Activated CD4-positive, alpha-beta memory T cell treated with anti-CD3 and anti-CD28 coated beads, Interleukin-2, amount 10 ng/mL, durations not matched to agents 7 days and 5 days (primary cell): ENCODE measurements at regions not wholly inside any gene's neighbourhood (a gene's known extent, or its start where the extent isn't known, plus 50 kb on each side); places are given as distances from the start of the nearest gene placed in this dataset.

Experiments
- CTCF ChIA-PET: fragments of 350-600 bp; sonication (Branson Sonifier 250); formaldehyde crosslinking; loops from one replicate; lab custom pipeline; 2021; ENCODE audit warnings: antibody characterized with exemption, inconsistent platforms; lab: Charles Lee
- POLR2A ChIA-PET: fragments of 350-600 bp; sonication (Branson Sonifier 250); formaldehyde crosslinking; loops from one replicate; lab custom pipeline; 2021; ENCODE audit warnings: antibody characterized with exemption; lab: Charles Lee
- DNase-seq: peaks from one replicate; pipeline ENCODE4 v3.0.0-alpha.2; 2020
- H3K27ac Mint-ChIP-seq: one replicate; pipeline ENCODE4 v1.8.0; 2021; ENCODE audit warnings: mild to moderate bottlenecking, mixed read lengths
- H3K27me3 Mint-ChIP-seq: one replicate; pipeline ENCODE4 v1.8.0; 2021; ENCODE audit warnings: mixed read lengths
- H3K36me3 Mint-ChIP-seq: one replicate; pipeline ENCODE4 v1.8.0; 2021; ENCODE audit warnings: low read depth, mixed read lengths
- H3K4me1 Mint-ChIP-seq: one replicate; pipeline ENCODE4 v1.8.0; 2021; ENCODE audit warnings: mixed read lengths
- H3K4me3 Mint-ChIP-seq: one replicate; pipeline ENCODE4 v1.8.0; 2021; ENCODE audit warnings: mild to moderate bottlenecking, mixed read lengths
- H3K9me3 Mint-ChIP-seq: one replicate; pipeline ENCODE4 v1.8.0; 2021; ENCODE audit warnings: mixed read lengths

- no peak for DNase-seq
- ChIA-PET POLR2A (no interaction called here), CTCF (no interaction called here)
- Mint-ChIP-seq H3K4me3 (no peak overlapping the region), H3K27ac (no peak overlapping the region), H3K27me3 (no peaks in the 10 kb centered on the region), H3K36me3 (no peaks in the 10 kb centered on the region), H3K4me1 (no peaks in the 10 kb centered on the region), H3K9me3 (peaks cover 2% of the 10 kb centered on the region)
Observed at GRCh38 chr3:34948517-34948916, 690.8 kb upstream of the ARPP21 start.

- no peak for DNase-seq
- no peaks in the 10 kb centered on the region for H3K36me3 Mint-ChIP-seq
- no peak overlapping the region for H3K4me3 Mint-ChIP-seq
- H3K9me3 Mint-ChIP-seq: peaks cover 7% of the 10 kb centered on the region
- no peaks in the 10 kb centered on the region for H3K27me3 Mint-ChIP-seq
- H3K4me1 Mint-ChIP-seq: no peaks in the 10 kb centered on the region
- CTCF ChIA-PET: no interaction called here
- POLR2A ChIA-PET: no interaction called here
- H3K27ac Mint-ChIP-seq: no peak overlapping the region
Observed at GRCh38 chr3:34955680-34956079, 683.6 kb upstream of the ARPP21 start.

DNA sequence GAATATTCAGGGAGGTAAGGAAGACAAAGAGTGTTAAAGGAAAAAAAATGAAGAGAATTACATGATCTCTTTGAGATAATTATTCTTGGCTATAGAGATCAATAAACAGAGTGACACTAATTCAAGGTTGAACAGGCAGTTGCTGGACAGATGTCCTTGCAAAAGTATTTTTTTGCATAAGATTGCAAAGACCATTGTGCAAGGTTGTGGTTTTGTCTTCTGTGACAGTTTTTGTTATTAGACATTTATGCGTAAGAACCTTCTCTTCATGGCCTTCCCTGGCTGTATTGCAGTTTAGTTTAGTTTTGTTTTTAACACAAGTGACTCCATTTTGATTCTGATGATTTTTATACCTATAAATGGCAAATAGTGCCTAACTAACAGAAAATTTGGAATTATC is 682.8 kb upstream of the ARPP21 start:
- no peaks in the 10 kb centered on the region for H3K4me1 Mint-ChIP-seq
- no peak overlapping the region for H3K4me3 Mint-ChIP-seq
- DNase-seq: no peak
- peaks cover 5% of the 10 kb centered on the region for H3K9me3 Mint-ChIP-seq
- ChIA-PET POLR2A (no interaction called here), CTCF (no interaction called here)
- H3K27me3 Mint-ChIP-seq: no peaks in the 10 kb centered on the region
- no peaks in the 10 kb centered on the region for H3K36me3 Mint-ChIP-seq
- H3K27ac Mint-ChIP-seq: no peak overlapping the region

- no peak for DNase-seq
- POLR2A ChIA-PET: no interaction called here
- Mint-ChIP-seq H3K27ac (no peak overlapping the region), H3K36me3 (no peaks in the 10 kb centered on the region), H3K27me3 (no peaks in the 10 kb centered on the region), H3K9me3 (peaks cover 5% of the 10 kb centered on the region), H3K4me1 (no peaks in the 10 kb centered on the region), H3K4me3 (no peak overlapping the region)
- CTCF ChIA-PET: no interaction called here
Observed at GRCh38 chr3:34957677-34958076, 681.6 kb upstream of the ARPP21 start.

DNA sequence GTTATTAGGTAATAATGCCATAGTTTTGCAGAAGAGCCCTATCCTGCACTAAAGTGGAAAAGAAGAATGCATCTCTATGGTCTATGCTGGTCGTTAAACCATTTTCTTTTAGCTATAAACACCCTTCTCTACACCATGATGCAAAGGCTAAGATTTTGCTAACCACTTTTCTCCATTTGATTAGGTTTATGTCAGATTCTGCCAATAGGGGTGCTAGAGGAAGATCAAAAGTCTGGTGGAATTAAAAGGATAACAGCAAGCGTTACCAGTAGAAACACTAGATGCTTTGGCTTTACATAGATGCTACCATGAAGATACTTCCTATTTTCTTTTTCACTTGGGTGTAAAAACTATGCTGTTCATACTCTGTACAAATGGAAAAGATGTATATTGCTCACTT is 669.8 kb upstream of the ARPP21 start:
- Mint-ChIP-seq H3K27ac (no peak overlapping the region), H3K9me3 (peaks cover 4% of the 10 kb centered on the region), H3K4me1 (no peaks in the 10 kb centered on the region), H3K36me3 (no peaks in the 10 kb centered on the region), H3K27me3 (no peaks in the 10 kb centered on the region), H3K4me3 (no peak overlapping the region)
- ChIA-PET CTCF (no interaction called here), POLR2A (no interaction called here)
- no peak for DNase-seq

GRCh38 chr3:34972481-34972880 is 666.8 kb upstream of the ARPP21 start:
- Mint-ChIP-seq H3K27me3 (no peaks in the 10 kb centered on the region), H3K27ac (no peak overlapping the region), H3K4me1 (no peaks in the 10 kb centered on the region), H3K4me3 (no peak overlapping the region), H3K9me3 (peaks cover 8% of the 10 kb centered on the region), H3K36me3 (no peaks in the 10 kb centered on the region)
- ChIA-PET CTCF (no interaction called here), POLR2A (no interaction called here)
- DNase-seq: no peak

DNA sequence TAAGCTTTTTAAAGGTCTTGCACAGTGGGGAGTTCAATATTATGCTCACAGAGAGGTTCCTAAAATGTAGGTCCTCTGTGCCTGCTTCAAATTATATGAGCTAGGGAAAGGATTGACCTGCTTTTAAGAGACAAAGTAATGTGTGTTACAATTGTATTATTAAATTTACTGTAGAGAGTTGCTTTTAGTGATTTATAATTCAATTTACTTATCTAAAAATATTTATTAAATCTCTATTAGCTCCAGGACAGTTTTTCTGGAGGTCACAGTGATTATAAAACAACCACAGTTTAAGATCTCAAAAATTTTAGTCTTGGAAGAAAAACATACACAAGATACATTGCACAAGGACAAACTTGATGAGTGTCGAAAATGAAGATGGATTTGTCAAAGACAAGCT is 665.7 kb upstream of the ARPP21 start:
- no peaks in the 10 kb centered on the region for H3K4me1 Mint-ChIP-seq
- H3K4me3 Mint-ChIP-seq: no peak overlapping the region
- DNase-seq: no peak
- no peaks in the 10 kb centered on the region for H3K27me3 Mint-ChIP-seq
- ChIA-PET CTCF (no interaction called here), POLR2A (no interaction called here)
- no peaks in the 10 kb centered on the region for H3K36me3 Mint-ChIP-seq
- no peak overlapping the region for H3K27ac Mint-ChIP-seq
- H3K9me3 Mint-ChIP-seq: peaks cover 6% of the 10 kb centered on the region

- no peaks in the 10 kb centered on the region for H3K36me3 Mint-ChIP-seq
- H3K4me3 Mint-ChIP-seq: no peak overlapping the region
- DNase-seq: no peak
- H3K27me3 Mint-ChIP-seq: no peaks in the 10 kb centered on the region
- ChIA-PET POLR2A (no interaction called here), CTCF (no interaction called here)
- H3K4me1 Mint-ChIP-seq: no peaks in the 10 kb centered on the region
- H3K9me3 Mint-ChIP-seq: peaks cover 4% of the 10 kb centered on the region
- H3K27ac Mint-ChIP-seq: no peak overlapping the region
Observed at GRCh38 chr3:34983631-34984030, 655.7 kb upstream of the ARPP21 start.

GRCh38 chr3:34988296-34988695 is 651.0 kb upstream of the ARPP21 start:
- no peaks in the 10 kb centered on the region for H3K4me1 Mint-ChIP-seq
- CTCF ChIA-PET: no interaction called here

GRCh38 chr3:34995796-34996430 is 643.4 kb upstream of the ARPP21 start:
- Mint-ChIP-seq H3K9me3 (peaks cover 2% of the 10 kb centered on the region), H3K36me3 (no peaks in the 10 kb centered on the region), H3K4me3 (no peak overlapping the region), H3K27me3 (no peaks in the 10 kb centered on the region), H3K27ac (no peak overlapping the region), H3K4me1 (no peaks in the 10 kb centered on the region)
- POLR2A ChIA-PET: no interaction called here
- no peak for DNase-seq
- CTCF ChIA-PET: no interaction called here

More at GRCh38 chr3:34988296-34988695, 651.0 kb upstream of the ARPP21 start:
- no peak for DNase-seq
- Mint-ChIP-seq H3K27ac (no peak overlapping the region), H3K4me3 (no peak overlapping the region), H3K9me3 (peaks cover 6% of the 10 kb centered on the region), H3K36me3 (no peaks in the 10 kb centered on the region), H3K27me3 (no peaks in the 10 kb centered on the region)
- POLR2A ChIA-PET: no interaction called here

DNA sequence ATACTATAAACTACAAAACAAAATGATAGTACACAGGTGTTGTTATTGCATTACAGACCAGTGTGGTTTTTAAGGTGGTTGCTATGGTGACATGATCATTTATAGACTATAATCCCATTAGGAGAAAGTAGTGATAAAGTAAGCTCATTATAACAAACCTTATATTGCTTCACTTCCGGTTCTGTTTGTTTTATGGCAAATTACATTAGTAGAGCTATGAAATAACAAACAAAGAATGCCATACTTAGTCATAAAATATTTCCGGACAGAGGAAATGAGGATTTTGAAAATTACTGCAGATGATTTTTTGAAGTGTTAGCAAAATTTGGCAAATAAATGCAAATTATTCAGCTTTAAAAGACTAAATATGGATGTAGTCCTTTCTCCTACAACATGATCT is 640.4 kb upstream of the ARPP21 start:
- POLR2A ChIA-PET: no interaction called here
- Mint-ChIP-seq H3K9me3 (peaks cover 3% of the 10 kb centered on the region), H3K27ac (no peak overlapping the region), H3K27me3 (no peaks in the 10 kb centered on the region), H3K4me3 (no peak overlapping the region), H3K36me3 (no peaks in the 10 kb centered on the region), H3K4me1 (no peaks in the 10 kb centered on the region)
- CTCF ChIA-PET: no interaction called here
- no peak for DNase-seq

- no peak for DNase-seq
- Mint-ChIP-seq H3K27me3 (no peaks in the 10 kb centered on the region), H3K4me1 (no peaks in the 10 kb centered on the region), H3K36me3 (no peaks in the 10 kb centered on the region), H3K27ac (no peak overlapping the region), H3K9me3 (peaks cover 4% of the 10 kb centered on the region), H3K4me3 (no peak overlapping the region)
- ChIA-PET CTCF (no interaction called here), POLR2A (no interaction called here)
Observed at GRCh38 chr3:35012214-35012613, 627.1 kb upstream of the ARPP21 start.

DNA sequence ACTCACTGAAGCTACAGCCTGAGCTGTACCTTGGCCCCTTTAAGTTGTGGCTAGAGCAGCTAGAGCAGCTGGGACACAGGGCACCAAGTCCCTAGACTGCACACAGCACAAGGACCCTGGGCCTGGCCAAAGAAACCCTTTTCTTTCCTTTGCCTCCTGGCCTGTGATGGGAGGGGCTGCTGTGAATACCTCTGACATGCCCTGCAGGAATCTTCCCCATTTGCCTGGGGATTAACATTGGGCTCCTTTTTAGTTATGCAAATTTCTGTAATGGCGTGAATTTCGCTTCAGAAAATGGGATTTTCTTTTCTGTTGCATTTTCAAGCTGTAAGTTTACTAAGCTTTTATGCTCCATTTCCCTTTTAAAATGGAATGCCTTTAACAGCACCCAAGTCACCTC is 611.2 kb upstream of the ARPP21 start:
- no peaks in the 10 kb centered on the region for H3K27me3 Mint-ChIP-seq
- H3K9me3 Mint-ChIP-seq: peaks cover 29% of the 10 kb centered on the region
- DNase-seq: no peak
- POLR2A ChIA-PET: no interaction called here
- H3K36me3 Mint-ChIP-seq: no peaks in the 10 kb centered on the region
- no peaks in the 10 kb centered on the region for H3K4me1 Mint-ChIP-seq
- CTCF ChIA-PET: no interaction called here
- H3K27ac Mint-ChIP-seq: no peak overlapping the region
- no peak overlapping the region for H3K4me3 Mint-ChIP-seq

- Mint-ChIP-seq H3K9me3 (peaks cover 3% of the 10 kb centered on the region), H3K27me3 (no peaks in the 10 kb centered on the region), H3K27ac (no peak overlapping the region), H3K36me3 (no peaks in the 10 kb centered on the region), H3K4me1 (no peaks in the 10 kb centered on the region), H3K4me3 (no peak overlapping the region)
- ChIA-PET POLR2A (no interaction called here), CTCF (no interaction called here)
- no peak for DNase-seq
Observed at GRCh38 chr3:35042210-35042991, 596.9 kb upstream of the ARPP21 start.
